ENCODE measurements at regions not wholly inside any gene's neighbourhood (a gene's known extent, or its start where the extent isn't known, plus 50 kb on each side); places are given as distances from the start of the nearest gene placed in this dataset.

GRCh38 chr10:110429301-110429700, 68.4 kb upstream of the DUSP5 start:
- H2AFZ ChIP-seq (ENCODE audit: low read depth) = no peak overlapping the region
- WGBS (ENCODE audit: low lambda C conversion rate) = 85% methylated on average over 2 of the region's 2 CpGs
- H3F3A ChIP-seq (replicated peaks; ENCODE audit: insufficient read depth) = peaks cover 14% of the 10 kb centered on the region
- no peaks in the 10 kb centered on the region for H4K20me1 ChIP-seq (ENCODE audit: insufficient read depth)
- H3K27ac ChIP-seq (ENCODE audit: low read depth in 2 of 2, low read length in 1 of 2) = no peak overlapping the region
- H3K79me2 ChIP-seq (ENCODE audit: insufficient read depth) = no peaks in the 10 kb centered on the region
- H3K9me3 ChIP-seq = no peaks in the 10 kb centered on the region
- ChIA-PET CTCF (no interaction called here), POLR2A (no interaction called here)
- H3K27me3 ChIP-seq (ENCODE audit: insufficient read depth) = no peaks in the 10 kb centered on the region
- H3K4me3 ChIP-seq (ENCODE audit: low read depth in 2 of 2, low read length in 1 of 2) = no peak overlapping the region
- H3K4me2 ChIP-seq = no peak overlapping the region
- H3K9me2 ChIP-seq = no peaks in the 10 kb centered on the region
- H3K36me3 ChIP-seq (replicated peaks in 1 of 2; ENCODE audit: control insufficient read depth in 1 of 2, insufficient read depth in 2 of 2, low read length in 1 of 2) = no peaks in the 10 kb centered on the region
- no peak for TF ChIP-seq YY1 (IDR thresholded peaks at IDR 0.05; ENCODE audit: low read depth)
- TF ChIP-seq RXRA (IDR thresholded peaks at IDR 0.05; ENCODE audit: borderline replicate concordance, low read depth) = no peak
- no peak for TF ChIP-seq CTCF (IDR thresholded peaks at IDR 0.05)
- TF ChIP-seq JUND (IDR thresholded peaks at IDR 0.05) = no peak
- TF ChIP-seq, protein P1, sequence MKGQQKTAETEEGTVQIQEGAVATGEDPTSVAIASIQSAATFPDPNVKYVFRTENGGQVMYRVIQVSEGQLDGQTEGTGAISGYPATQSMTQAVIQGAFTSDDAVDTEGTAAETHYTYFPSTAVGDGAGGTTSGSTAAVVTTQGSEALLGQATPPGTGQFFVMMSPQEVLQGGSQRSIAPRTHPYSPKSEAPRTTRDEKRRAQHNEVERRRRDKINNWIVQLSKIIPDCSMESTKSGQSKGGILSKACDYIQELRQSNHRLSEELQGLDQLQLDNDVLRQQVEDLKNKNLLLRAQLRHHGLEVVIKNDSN (IDR thresholded peaks at IDR 0.05; ENCODE audit: borderline replicate concordance, low read depth) = no peak
- no peak for TF ChIP-seq MXI1 (IDR thresholded peaks at IDR 0.05; ENCODE audit: low read depth, low read length)
- TF ChIP-seq SIN3A (IDR thresholded peaks at IDR 0.05; ENCODE audit: borderline replicate concordance, low read depth, low read length) = no peak
- TF ChIP-seq EZH2phosphoT487 (IDR thresholded peaks at IDR 0.05; ENCODE audit: borderline replicate concordance, low read depth) = no peak
- TF ChIP-seq GABPA (IDR thresholded peaks at IDR 0.05; ENCODE audit: low read depth) = no peak
- no peak for TF ChIP-seq TEAD4 (IDR thresholded peaks at IDR 0.05; ENCODE audit: borderline replicate concordance, insufficient read depth)
- TF ChIP-seq TAF1 (IDR thresholded peaks at IDR 0.05; ENCODE audit: borderline replicate concordance, low read depth, low read length) = no peak
- TF ChIP-seq POLR2AphosphoS5 (IDR thresholded peaks at IDR 0.05; ENCODE audit: low read depth, low read length) = no peak
- no peak for TF ChIP-seq TCF12 (IDR thresholded peaks at IDR 0.05)
- no peak for TF ChIP-seq FOXM1 (IDR thresholded peaks at IDR 0.05; ENCODE audit: low read depth)
- TF ChIP-seq CHD2 (IDR thresholded peaks at IDR 0.05; ENCODE audit: low read length, partially characterized antibody) = no peak
- no peak for TF ChIP-seq RFX5 (IDR thresholded peaks at IDR 0.05; ENCODE audit: low read length)
- TF ChIP-seq, protein P2, sequence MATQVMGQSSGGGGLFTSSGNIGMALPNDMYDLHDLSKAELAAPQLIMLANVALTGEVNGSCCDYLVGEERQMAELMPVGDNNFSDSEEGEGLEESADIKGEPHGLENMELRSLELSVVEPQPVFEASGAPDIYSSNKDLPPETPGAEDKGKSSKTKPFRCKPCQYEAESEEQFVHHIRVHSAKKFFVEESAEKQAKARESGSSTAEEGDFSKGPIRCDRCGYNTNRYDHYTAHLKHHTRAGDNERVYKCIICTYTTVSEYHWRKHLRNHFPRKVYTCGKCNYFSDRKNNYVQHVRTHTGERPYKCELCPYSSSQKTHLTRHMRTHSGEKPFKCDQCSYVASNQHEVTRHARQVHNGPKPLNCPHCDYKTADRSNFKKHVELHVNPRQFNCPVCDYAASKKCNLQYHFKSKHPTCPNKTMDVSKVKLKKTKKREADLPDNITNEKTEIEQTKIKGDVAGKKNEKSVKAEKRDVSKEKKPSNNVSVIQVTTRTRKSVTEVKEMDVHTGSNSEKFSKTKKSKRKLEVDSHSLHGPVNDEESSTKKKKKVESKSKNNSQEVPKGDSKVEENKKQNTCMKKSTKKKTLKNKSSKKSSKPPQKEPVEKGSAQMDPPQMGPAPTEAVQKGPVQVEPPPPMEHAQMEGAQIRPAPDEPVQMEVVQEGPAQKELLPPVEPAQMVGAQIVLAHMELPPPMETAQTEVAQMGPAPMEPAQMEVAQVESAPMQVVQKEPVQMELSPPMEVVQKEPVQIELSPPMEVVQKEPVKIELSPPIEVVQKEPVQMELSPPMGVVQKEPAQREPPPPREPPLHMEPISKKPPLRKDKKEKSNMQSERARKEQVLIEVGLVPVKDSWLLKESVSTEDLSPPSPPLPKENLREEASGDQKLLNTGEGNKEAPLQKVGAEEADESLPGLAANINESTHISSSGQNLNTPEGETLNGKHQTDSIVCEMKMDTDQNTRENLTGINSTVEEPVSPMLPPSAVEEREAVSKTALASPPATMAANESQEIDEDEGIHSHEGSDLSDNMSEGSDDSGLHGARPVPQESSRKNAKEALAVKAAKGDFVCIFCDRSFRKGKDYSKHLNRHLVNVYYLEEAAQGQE (IDR thresholded peaks at IDR 0.05; ENCODE audit: low read depth, low read length) = no peak
- TF ChIP-seq RCOR1 (IDR thresholded peaks at IDR 0.05; ENCODE audit: low read length) = no peak
- peaks cover 0 to 12% of the 10 kb centered on the region in 2 experiments; a peak in 1 of 4 replicates for H3K4me1 ChIP-seq (ENCODE audit: control insufficient read depth in 1 of 2, insufficient read depth in 2 of 2, low read depth in 1 of 2, low read length in 1 of 2)
- no peak for DNase-seq
- no peak overlapping the region for H3K9ac ChIP-seq
